ENCODE measurements at regions not wholly inside any gene's neighbourhood (a gene's known extent, or its start where the extent isn't known, plus 50 kb on each side); places are given as distances from the start of the nearest gene placed in this dataset.
"Not testable (repeated sequence)": the region's sequence is repeated elsewhere in the genome, so short reads cannot be mapped to it uniquely, and the experiment has no call there.

DNA sequence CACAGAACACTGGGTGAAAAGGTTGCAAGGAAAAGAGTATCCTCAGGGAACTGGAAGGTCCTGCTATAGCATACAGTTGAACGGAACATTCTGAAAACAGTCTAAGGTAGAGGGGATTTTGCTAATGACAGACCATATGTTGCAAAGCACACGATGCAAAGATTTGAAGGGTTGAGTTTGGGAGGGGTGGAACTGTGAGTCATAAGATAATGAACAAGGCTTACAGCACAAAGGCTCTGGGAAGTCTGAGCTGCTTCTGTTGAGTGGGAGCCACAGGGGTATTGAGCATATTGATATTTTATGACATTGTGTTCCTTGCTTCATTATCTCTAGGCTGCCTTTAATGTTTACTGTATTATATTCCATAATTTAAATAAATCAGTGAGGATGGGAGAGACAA is 104.9 kb downstream of the PLPPR4 start:
- H2AFZ ChIP-seq = no peak overlapping the region
- no peaks in the 10 kb centered on the region for H3K36me3 ChIP-seq (replicated peaks; ENCODE audit: insufficient read depth, low read depth)
- H3K27me3 ChIP-seq = no peaks in the 10 kb centered on the region
- no peaks in the 10 kb centered on the region for H3K9me3 ChIP-seq (ENCODE audit: low read depth)
- H3K27ac ChIP-seq = no peak overlapping the region
- H3K4me3 ChIP-seq = no peak overlapping the region
- no peaks in the 10 kb centered on the region for H3K4me1 ChIP-seq (ENCODE audit: insufficient read depth)
- H3K9me2 ChIP-seq (replicated peaks; ENCODE audit: insufficient read depth) = no peaks in the 10 kb centered on the region
- no peak overlapping the region for H3K4me2 ChIP-seq
- H3K79me2 ChIP-seq = no peaks in the 10 kb centered on the region
- no peaks in the 10 kb centered on the region for H4K20me1 ChIP-seq (ENCODE audit: insufficient read depth, poor library complexity, severe bottlenecking)
- TF ChIP-seq, protein P1, sequence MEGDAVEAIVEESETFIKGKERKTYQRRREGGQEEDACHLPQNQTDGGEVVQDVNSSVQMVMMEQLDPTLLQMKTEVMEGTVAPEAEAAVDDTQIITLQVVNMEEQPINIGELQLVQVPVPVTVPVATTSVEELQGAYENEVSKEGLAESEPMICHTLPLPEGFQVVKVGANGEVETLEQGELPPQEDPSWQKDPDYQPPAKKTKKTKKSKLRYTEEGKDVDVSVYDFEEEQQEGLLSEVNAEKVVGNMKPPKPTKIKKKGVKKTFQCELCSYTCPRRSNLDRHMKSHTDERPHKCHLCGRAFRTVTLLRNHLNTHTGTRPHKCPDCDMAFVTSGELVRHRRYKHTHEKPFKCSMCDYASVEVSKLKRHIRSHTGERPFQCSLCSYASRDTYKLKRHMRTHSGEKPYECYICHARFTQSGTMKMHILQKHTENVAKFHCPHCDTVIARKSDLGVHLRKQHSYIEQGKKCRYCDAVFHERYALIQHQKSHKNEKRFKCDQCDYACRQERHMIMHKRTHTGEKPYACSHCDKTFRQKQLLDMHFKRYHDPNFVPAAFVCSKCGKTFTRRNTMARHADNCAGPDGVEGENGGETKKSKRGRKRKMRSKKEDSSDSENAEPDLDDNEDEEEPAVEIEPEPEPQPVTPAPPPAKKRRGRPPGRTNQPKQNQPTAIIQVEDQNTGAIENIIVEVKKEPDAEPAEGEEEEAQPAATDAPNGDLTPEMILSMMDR (IDR thresholded peaks at IDR 0.05; ENCODE audit: poor library complexity) = no peak
- no peak for TF ChIP-seq EZH2 (IDR thresholded peaks at IDR 0.05; ENCODE audit: borderline replicate concordance)
- no peak for TF ChIP-seq EZH2phosphoT487 (IDR thresholded peaks at IDR 0.05; ENCODE audit: low read depth, severe bottlenecking, unreplicated experiment)
- 12% methylated on average over 2 of the region's 2 CpGs for WGBS (ENCODE audit: low lambda C conversion rate, missing lambda C conversion rate)
- DNase-seq (ENCODE audit: low spot score) = no peak

DNA sequence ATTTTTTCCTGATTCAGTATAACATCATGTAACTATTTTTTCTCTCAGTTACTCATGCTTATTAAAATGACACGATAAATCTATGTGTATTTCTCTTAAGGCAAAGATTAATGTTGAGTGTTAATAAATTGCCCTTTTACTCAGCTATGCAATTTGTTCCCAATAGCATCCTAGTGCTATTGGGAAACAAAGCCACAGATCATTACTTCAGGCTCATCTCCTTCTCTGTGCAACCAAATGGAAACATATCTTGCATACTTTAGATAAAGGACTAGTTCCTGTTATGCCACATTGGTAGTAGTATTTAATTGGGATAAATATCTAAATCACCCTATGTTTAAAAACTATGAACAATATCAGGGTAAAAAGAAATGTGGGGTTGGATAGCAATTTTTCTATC is 106.2 kb downstream of the PLPPR4 start:
- no peaks in the 10 kb centered on the region for H3K9me2 ChIP-seq (replicated peaks; ENCODE audit: insufficient read depth)

DNA sequence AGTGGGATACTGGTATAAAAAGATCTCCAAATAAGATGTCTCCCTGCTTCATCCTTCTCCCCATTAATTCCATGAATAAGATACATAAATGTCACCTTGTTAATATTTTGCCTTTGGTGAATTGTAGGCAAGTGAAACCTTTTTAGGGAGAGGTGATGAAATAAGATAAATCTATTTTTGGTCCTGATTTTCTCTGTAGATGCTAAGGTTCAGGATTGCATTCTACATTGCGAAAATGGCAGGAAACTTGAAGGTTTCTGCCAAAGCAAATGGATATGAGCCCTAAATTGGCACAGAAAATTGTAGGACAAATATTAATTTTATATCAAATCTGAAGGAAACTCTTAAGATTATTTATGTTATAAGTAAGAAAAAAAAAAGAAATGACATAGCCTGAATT is 107.1 kb downstream of the PLPPR4 start:
- Histone ChIP-seq H3K4me2 (no peak overlapping the region), H3K79me2 (no peaks in the 10 kb centered on the region), H3K4me1 (ENCODE audit: insufficient read depth) (no peaks in the 10 kb centered on the region), H3K27me3 (no peaks in the 10 kb centered on the region), H3K9me3 (ENCODE audit: low read depth) (no peaks in the 10 kb centered on the region), H3K27ac (no peak overlapping the region), H3K4me3 (no peak overlapping the region), H3K9me2 (replicated peaks; ENCODE audit: insufficient read depth) (no peaks in the 10 kb centered on the region), H2AFZ (no peak overlapping the region), H4K20me1 (ENCODE audit: insufficient read depth, poor library complexity, severe bottlenecking) (no peaks in the 10 kb centered on the region), H3K36me3 (replicated peaks; ENCODE audit: insufficient read depth, low read depth) (no peaks in the 10 kb centered on the region)
- no peak for DNase-seq (ENCODE audit: low spot score)
- 89% methylated on average over 1 of the region's 1 CpG for WGBS (ENCODE audit: low lambda C conversion rate, missing lambda C conversion rate)
- TF ChIP-seq EZH2 (IDR thresholded peaks at IDR 0.05; ENCODE audit: borderline replicate concordance) (no peak), EZH2phosphoT487 (IDR thresholded peaks at IDR 0.05; ENCODE audit: low read depth, severe bottlenecking, unreplicated experiment) (no peak)
- TF ChIP-seq, protein P1 (IDR thresholded peaks at IDR 0.05; ENCODE audit: poor library complexity) = no peak

More for the DNA sequence above, 106.2 kb downstream of the PLPPR4 start:
- no peaks in the 10 kb centered on the region for H4K20me1 ChIP-seq (ENCODE audit: insufficient read depth, poor library complexity, severe bottlenecking)
- H3K9me3 ChIP-seq (ENCODE audit: low read depth) = no peaks in the 10 kb centered on the region
- no peaks in the 10 kb centered on the region for H3K36me3 ChIP-seq (replicated peaks; ENCODE audit: insufficient read depth, low read depth)
- H3K79me2 ChIP-seq = no peaks in the 10 kb centered on the region
- no peak overlapping the region for H3K4me3 ChIP-seq
- DNase-seq (ENCODE audit: low spot score) = no peak
- H3K27ac ChIP-seq = no peak overlapping the region
- no peak overlapping the region for H3K4me2 ChIP-seq
- TF ChIP-seq, protein P1 (IDR thresholded peaks at IDR 0.05; ENCODE audit: poor library complexity) = no peak
- TF ChIP-seq EZH2phosphoT487 (IDR thresholded peaks at IDR 0.05; ENCODE audit: low read depth, severe bottlenecking, unreplicated experiment) = no peak
- no peak for TF ChIP-seq EZH2 (IDR thresholded peaks at IDR 0.05; ENCODE audit: borderline replicate concordance)
- 80% methylated on average over 1 of the region's 1 CpG for WGBS (ENCODE audit: low lambda C conversion rate, missing lambda C conversion rate)
- no peak overlapping the region for H2AFZ ChIP-seq
- no peaks in the 10 kb centered on the region for H3K4me1 ChIP-seq (ENCODE audit: insufficient read depth)
- H3K27me3 ChIP-seq = no peaks in the 10 kb centered on the region

DNA sequence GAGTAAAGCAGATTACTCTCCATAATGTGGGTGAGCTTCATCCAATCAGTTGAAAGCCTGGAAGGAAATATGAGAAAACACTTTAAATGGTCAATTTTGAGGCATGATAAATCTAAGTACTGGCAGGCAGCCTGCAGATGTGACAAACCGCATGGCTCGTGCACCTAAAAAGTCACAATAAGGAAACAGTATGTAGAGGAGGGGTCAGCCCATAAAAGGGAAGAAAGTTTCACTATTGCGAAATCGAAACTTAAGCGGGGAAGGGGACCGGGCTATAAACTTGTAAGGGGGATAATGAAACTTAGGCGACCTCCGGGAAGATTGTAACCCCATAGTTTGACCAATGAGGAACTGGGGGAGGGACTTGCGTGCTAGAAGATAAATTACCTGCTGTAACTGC is 109.8 kb downstream of the PLPPR4 start:
- Histone ChIP-seq H3K27me3 (no peaks in the 10 kb centered on the region), H3K9me2 (replicated peaks; ENCODE audit: insufficient read depth) (no peaks in the 10 kb centered on the region), H3K4me2 (no peak overlapping the region), H3K9me3 (ENCODE audit: low read depth) (no peaks in the 10 kb centered on the region), H3K36me3 (replicated peaks; ENCODE audit: insufficient read depth, low read depth) (no peaks in the 10 kb centered on the region), H3K27ac (no peak overlapping the region), H3K4me1 (ENCODE audit: insufficient read depth) (no peaks in the 10 kb centered on the region), H3K79me2 (no peaks in the 10 kb centered on the region), H4K20me1 (ENCODE audit: insufficient read depth, poor library complexity, severe bottlenecking) (no peaks in the 10 kb centered on the region), H3K4me3 (no peak overlapping the region), H2AFZ (no peak overlapping the region)
- WGBS (ENCODE audit: low lambda C conversion rate, missing lambda C conversion rate) = 88% methylated on average over 9 of the region's 9 CpGs
- no peak for TF ChIP-seq EZH2 (IDR thresholded peaks at IDR 0.05; ENCODE audit: borderline replicate concordance)
- TF ChIP-seq EZH2phosphoT487 (IDR thresholded peaks at IDR 0.05; ENCODE audit: low read depth, severe bottlenecking, unreplicated experiment) = no peak
- TF ChIP-seq, protein P1 (IDR thresholded peaks at IDR 0.05; ENCODE audit: poor library complexity) = no peak
- no peak for DNase-seq (ENCODE audit: low spot score)

DNA sequence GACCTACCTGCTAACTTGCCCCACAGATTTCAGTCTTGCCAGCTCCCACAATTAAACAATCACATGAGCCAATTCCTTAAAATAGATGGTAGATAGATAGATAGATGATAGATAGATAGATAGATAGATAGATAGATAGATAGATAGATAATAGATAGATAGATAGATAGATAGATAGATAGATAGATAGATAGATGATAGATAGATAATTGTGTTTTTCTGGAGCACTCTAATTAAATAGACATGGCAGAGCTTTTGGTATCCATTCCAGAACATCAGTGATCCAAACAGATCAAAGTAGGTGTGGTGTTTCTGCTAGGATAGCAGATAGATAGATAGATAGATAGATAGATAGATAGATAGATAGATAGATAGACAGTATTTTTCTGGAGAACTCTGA is 110.4 kb downstream of the PLPPR4 start:
- H3K27ac ChIP-seq; H2AFZ ChIP-seq; H3K27me3 ChIP-seq; DNase-seq (ENCODE audit: low spot score); H4K20me1 ChIP-seq (ENCODE audit: insufficient read depth, poor library complexity, severe bottlenecking); H3K4me1 ChIP-seq (ENCODE audit: insufficient read depth); H3K9me2 ChIP-seq (replicated peaks; ENCODE audit: insufficient read depth); H3K79me2 ChIP-seq; H3K9me3 ChIP-seq (ENCODE audit: low read depth); H3K36me3 ChIP-seq (replicated peaks; ENCODE audit: insufficient read depth, low read depth); H3K4me3 ChIP-seq; H3K4me2 ChIP-seq: not testable (repeated sequence)
